HG03097 (cell line): ENCODE measurements at regions not wholly inside any gene's neighbourhood (a gene's known extent, or its start where the extent isn't known, plus 50 kb on each side); places are given as distances from the start of the nearest gene placed in this dataset.

ENCODE experiments used
- ATAC-seq: cut with Tn5 transposase; IDR thresholded peaks from one replicate; pipeline ENCODE4 v1.9.1; 2021; ENCODE audit not compliant: unreplicated experiment, low FRiP score

GRCh38 chr6:30396833-30397479 lies 52.0 kb downstream of the RPP21 start:
- ATAC-seq, result peak; percentile 57

GRCh38 chr6:30397697-30398096 lies 52.7 kb downstream of the RPP21 start:
- ATAC-seq, result no peak

- no peak for ATAC-seq
Measured at GRCh38 chr6:30399390-30400058, 54.6 kb downstream of the RPP21 start.

GRCh38 chr6:30405934-30406333 lies 61.0 kb downstream of the RPP21 start:
- no peak for ATAC-seq

GRCh38 chr6:30409184-30409583 lies 64.2 kb downstream of the RPP21 start:
- no peak for ATAC-seq

- ATAC-seq, result no peak
Measured at GRCh38 chr6:30411515-30412207, 66.7 kb downstream of the RPP21 start.

- ATAC-seq, result no peak
Measured at GRCh38 chr6:30418448-30418847, 70.9 kb upstream of the HLA-E start.

- ATAC-seq, result no peak
Measured at GRCh38 chr6:30424549-30424948, 64.8 kb upstream of the HLA-E start.
